GM19239 (cell line): ENCODE measurements at regions not wholly inside any gene's neighbourhood (a gene's known extent, or its start where the extent isn't known, plus 50 kb on each side); places are given as distances from the start of the nearest gene placed in this dataset.
A peak's percentile ranks its signal among the peaks of the same experiment; 100 is the strongest.

Experiments used
- DNase-seq: peaks from one replicate; pipeline ENCODE4 v3.0.0; 2011; ENCODE audit warnings: low spot score; ENCODE audit not compliant: insufficient read length
- FAIRE-seq: peaks from 2 replicates; lab custom pipeline; 2011; peaks lifted over from hg19 to GRCh38; lab: Jason Lieb, UNC

DNA sequence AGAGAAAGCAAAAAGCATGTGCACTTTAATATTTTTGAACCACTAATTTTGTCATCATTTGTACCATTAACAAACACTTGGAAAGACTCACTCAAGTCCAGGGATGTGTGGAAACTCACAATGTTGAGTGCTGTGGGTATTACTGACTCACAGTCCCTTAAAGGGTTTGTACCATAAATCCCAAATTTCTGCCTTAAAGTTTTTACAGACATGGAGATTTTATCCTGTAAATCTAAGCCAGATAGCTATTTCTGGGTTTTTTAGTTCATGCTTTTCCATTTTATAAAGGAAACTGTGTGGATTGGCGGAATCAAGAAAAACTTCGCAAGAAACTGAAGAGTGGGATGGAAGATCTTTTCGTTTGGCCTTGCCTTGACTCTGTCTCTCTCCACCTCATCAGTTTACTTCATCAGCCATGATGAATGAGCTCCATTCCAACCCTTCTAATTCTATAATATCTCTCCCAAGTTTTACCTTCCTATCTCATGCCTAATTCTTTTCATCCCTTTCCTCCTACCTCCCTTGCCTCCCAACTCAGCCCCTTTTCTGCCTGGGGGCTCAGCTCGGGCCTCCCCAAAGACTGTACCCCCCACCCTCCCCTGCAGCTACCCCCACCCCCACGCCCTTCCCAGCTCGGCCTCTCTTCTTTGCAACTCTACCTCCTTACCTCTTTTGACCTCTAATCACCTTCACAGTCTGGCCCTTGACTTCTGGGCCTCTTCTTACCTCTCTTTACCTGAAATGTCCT is 218.5 kb upstream of the MKLN1 start:
- no peak for FAIRE-seq
- no peak for DNase-seq

DNA sequence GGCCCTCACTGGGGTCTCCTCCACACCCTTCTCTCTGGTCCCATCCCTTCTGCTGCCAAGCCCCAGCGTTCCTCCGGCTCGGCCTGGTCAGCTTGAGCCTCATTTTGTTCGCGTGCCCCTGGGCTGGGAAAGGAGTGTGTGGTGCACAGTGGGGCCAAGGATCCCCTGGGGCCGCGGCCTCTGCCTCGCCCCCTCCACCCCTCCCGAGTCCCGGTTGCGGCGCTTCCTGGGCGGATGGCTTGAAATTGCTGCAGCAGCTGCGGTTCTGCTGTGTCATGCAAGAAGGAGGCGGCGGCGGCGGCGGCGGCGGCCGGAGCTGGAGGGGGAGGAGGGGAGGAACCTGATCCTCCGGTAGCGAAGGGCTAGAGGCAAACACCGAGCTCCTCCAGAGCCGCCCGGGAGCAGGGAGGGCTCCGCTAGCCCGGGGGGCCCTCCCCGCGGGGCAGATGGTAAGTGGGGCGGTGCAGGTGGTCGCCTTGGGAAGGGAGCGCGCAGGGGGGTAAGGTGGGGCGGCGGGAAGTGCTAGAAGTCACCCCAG is 217.8 kb upstream of the MKLN1 start:
- DNase-seq = peak; percentile 44
- peak; percentile 55 for FAIRE-seq

DNA sequence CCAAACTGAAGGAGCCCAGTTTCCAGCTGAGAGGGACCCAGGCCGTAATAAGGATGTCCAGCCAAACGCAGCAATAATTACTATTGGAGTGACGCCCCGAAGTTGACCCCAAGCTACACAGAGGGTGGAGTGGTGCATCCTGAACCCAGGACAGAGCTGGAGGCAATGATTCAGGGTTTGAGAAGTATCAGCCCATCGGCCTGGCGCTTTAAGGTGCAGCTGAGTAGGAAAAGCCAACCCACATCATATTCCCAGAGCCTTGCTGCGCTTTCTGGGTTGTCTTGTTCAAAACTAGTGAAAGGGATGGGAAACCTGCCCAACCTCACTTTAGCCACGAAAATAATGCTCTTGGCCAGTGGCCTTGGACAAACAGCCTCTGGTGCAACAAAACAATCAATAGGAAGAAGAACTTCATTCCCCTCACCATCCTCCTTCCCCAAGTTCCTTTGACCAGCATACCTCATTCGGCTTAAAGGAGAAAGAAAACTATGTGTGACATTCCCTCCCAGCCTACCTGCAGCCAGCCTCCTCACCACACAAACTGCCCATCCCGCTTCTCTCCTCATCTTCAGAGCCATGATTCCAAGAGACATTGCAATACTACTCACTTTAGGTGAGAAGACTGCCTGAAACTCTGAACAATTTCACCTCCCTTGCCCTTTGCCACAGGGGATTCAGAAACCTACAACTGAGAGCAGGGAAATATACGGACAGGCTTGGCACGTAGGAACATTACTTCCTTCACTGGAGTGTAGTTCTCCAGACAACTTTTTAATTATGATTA is 217.2 kb upstream of the MKLN1 start:
- no peak for DNase-seq
- FAIRE-seq = no peak

DNA sequence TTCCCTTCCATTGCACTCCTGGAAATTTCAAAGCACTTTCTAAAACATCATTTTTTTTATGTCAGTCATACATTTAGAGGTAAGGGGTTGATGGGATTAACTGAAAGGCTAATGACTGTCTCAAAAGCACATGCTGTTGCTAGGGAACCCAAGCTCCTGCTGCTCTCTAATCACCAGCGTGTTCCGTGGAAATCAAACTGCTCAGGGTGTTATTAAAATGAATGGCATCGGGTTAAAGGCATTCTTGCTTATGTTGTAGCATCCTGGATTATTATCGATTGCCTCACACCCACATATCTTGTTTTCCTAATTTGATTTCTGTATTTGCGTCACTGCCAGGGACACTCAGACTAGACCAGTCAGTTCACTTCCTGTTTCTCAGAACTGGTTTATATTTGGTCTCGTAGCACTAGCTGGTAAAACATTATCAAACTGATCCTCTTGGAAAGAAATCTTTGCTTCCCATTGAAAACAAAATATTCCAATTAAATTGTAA is 216.5 kb upstream of the MKLN1 start:
- no peak for DNase-seq
- FAIRE-seq = peak; percentile 84

DNA sequence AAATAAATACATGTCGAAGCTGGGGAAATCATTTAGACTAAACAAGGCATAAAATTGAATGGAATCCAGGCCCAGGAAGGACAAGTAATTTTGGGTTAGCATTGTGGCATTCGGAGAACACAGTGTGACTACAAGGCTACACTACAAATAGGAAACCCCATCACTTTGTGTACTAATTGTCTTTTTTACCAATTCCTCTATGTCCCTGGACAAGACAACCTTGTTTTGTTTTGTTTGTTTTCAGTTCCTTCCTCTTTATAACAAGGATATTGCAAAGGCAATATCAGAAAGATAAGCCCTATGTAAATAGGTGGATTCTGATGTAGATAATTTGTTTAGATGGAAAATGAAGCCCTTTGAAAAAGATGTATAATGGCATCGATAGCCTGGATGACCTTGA is 215.9 kb upstream of the MKLN1 start:
- DNase-seq (no peak), FAIRE-seq (no peak)

DNA sequence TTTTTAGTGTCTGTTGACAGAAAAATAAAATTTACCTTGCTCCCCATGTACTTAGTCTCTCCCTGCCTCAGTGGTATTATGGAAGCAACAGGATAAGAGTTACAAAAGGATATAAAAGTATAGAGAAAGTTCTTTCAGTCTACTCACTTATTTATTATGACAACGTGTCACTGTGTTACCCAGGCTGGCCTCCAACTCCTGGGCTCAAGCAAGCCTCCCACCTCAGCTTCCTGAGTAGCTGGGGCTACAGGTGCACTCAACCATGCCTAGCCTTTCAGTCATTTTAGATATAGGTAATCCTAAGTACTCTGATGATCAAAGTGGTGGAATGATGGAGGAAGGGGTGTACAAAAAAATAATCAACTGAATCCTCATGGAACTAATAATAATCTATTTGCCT is 215.2 kb upstream of the MKLN1 start:
- no peak for FAIRE-seq
- DNase-seq = no peak

DNA sequence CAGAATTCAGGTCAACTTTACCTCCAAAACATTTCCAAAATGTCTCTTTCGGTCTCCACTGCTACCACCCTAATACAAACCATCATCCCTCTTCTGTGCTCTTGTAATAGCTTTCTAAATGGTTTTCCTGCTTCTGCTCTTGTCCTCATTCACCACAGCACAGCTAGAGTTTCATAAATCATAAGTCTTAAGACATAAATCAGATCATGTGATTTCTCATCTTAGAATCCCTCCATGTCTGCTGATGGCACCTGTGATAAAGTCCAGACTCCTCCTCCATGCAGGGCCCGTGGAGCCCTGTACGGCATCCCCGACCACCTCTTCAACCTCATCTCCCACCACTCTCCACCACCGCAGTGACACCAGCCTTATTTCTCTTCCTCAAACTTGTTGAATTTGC is 212.3 kb upstream of the MKLN1 start:
- DNase-seq = no peak
- no peak for FAIRE-seq

DNA sequence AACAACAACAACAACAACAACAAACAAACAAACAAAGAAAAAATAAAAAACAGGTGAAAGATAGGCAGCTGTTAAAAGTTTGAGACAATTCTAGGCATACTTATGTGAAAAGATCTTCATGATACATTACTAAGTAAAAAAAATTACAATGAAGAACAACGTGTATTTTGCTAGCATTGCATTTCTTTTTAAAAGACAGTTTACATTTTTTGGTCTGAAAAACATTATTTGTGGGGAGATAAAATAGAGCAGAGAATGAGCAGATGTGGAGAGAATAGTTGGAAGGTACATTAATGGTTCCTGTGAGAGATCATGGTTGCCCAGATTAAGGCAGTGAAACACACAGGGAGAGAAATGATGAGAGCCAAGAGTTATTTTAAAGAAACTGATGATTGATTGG is 210.2 kb upstream of the MKLN1 start:
- DNase-seq (no peak), FAIRE-seq (no peak)

DNA sequence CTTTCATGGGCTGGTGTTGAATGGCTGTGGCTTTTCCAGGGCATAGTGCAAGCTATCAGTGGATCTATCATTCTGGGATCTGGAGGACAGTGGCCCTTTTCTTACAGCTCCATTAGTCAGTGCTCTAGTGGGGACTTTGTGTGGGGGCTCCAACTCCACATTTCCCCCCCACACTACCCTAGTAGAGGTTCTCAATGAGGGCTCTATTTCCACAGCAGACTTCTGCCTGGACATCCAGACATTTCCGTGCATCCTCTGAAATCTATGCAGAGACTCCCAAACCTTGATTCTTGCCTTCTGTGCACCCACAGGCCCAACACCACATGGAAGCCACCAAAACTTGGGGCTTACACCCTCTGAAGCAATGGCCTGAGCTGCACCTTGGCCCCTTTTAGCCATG is 208.3 kb upstream of the MKLN1 start:
- DNase-seq = no peak
- FAIRE-seq = no peak

DNA sequence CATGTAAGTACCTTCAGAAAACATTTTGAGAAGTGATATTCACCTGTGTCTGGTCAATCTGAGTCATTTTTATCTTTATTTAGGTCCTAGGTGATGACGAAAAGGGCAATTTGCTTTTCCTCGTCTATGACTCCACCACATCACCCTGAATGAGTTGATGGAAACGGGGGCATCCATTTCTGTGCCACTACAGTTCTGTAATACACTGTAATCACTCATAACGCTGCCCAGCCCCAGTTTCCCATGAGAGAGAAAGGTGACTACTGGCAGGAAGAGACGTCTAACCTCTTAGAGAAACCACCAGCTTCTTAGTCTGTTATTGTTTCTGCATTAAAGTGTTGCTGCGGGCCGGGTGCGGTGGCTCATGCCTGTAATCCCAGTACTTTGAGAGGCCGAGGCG is 205.3 kb upstream of the MKLN1 start:
- FAIRE-seq (no peak), DNase-seq (no peak)

DNA sequence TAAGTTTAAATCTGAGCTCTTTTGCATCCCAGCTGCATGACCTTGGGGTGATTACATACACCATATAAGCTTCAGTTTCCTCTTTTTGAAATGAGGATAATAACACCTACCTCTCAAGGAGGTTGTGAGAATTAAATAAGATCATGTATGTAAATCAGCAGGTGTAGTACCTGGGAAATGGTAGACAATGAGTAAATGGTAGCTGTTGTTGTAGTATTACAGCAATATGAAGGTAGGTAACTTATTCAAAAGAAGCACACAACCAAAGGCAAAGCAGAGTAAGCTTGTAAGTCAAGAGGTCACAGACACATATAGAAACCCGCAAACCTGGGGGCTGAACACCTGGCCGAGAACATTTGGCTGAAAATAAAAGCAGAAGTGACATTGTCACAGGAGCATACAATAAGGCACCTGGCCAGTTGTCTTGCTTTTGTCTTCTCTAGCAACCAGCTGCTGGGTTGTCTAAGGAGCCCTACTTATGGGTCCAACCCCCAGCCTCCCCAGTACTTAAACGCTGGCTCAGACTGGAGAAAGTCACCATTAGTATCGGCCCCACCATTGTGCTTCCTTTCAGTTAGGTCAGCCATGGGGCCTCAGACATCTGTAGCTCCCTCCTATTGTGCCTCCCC is 203.6 kb upstream of the MKLN1 start:
- DNase-seq (peak; percentile 62), FAIRE-seq (peak; percentile 98)

DNA sequence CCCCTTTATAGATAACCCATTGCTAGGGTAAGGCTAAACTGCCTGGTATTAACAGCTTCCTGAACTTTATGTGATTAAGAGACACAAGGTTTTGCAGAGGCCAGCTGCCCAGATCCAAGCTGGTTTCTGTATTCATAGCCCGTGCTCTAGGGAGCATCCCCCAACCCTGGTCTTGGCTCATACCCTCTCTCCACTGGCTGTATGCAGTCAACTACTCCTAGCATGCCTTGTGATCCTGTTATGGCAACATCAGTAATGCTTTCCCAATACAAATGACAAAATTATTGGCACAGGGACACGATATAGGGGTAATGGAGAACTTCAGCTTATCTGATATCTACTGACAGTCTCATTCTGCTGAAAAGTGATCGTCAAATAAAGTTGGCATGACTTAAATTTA is 202.8 kb upstream of the MKLN1 start:
- DNase-seq = no peak
- FAIRE-seq = no peak

DNA sequence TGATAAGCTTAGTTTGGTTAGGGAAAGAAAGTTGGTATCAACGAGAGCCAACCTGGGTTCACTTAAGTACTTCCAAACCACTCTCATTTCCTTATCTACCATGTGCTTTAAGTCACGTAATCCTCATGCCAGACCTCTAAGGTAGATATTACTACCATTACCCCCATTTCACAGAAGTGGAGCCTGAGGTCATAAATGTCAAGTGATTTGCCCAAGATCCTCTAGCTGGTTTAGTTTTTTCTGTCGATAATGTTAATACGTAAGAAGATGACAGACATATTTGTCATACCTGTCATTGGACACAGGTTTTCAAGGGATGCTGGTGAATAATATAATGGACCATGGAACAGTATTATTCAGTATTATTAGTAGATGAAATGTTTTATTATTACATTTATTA is 197.4 kb upstream of the MKLN1 start:
- FAIRE-seq (no peak), DNase-seq (no peak)

DNA sequence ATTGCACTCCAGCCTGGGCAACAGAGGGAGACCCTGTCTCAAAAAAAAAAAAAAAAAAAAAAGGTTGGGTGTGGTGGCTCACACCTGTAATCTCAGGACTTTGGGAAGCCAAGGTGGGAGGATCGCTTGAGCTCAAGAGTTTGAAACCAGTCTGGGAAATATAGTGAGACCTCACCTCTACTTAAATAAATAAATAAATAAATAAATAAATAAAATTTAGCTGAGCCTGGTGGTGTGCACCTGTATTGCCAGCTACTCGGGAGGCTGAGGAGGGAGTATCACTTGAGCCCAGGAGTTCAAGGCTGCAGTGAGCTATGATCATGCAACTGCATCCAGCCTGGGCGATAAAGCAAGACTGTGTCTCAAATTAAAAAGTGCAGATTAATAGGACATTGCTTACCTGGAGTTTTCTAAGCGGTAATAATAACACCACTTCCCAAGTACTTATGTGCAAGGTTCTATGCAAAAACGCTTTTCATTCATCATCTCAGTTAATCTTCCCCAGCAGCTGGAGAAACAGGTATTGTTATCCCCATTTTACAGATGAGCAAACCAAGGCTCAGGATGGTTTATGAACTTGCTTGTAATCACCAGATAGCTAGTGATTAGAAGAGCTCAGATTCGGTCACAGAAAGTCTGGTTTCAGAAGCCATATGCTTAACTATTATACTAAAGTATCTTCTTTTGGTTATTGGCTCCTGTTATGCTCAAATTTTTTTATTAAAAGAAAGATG is 196.5 kb upstream of the MKLN1 start:
- DNase-seq = no peak
- no peak for FAIRE-seq

DNA sequence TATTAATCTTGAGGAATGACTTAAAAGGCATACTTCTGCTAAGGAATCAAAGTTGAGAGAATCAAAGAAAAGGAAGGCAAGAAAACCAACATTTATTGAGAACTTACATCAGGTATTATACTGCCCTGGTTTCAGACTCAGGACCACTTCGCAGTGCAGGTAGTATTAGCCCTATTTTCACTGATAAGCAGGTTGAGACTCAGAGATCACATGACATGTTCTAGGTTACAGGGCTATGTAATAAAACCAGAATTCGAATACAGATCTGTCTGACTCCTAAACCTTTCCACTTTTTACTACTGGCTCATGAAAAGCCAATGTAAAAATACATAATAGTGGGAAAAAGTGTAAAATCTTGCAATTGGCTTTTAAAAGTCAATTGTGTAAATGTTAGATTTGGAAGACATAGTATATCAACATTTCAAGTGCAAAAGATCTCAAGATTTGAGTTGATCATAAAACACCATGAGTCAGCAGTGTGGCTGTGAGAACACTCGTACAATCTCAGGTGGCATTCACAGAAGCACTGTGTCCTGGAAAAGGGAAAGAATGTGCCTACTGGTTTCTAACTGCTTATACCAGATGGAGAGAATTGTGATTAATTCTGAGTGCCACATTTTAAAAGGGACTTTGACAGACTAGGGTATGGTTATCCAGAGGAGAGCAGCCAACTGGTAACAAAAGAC is 195.8 kb upstream of the MKLN1 start:
- no peak for DNase-seq

DNA sequence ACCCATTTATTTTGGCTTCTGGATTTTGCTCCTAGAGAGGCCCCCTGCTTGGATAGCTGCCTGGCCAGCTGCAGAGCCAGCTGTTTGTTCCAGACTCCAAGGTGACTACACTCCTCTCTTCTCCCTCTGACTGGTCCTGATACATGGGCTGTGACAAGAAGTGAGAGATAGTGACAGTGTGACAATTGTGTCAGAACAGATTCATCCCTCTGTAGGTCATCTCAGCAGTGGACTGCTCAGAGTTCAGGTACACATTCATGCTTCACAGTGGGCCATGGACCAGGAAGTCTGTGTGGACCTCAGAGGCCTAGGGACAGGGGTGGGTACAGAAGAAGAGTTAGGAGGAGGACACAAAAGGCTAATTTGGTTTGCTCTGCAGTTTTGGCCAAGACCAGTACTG is 188.2 kb upstream of the MKLN1 start:
- DNase-seq (no peak), FAIRE-seq (no peak)

More for the DNA sequence above, 195.8 kb upstream of the MKLN1 start:
- no peak for FAIRE-seq

DNA sequence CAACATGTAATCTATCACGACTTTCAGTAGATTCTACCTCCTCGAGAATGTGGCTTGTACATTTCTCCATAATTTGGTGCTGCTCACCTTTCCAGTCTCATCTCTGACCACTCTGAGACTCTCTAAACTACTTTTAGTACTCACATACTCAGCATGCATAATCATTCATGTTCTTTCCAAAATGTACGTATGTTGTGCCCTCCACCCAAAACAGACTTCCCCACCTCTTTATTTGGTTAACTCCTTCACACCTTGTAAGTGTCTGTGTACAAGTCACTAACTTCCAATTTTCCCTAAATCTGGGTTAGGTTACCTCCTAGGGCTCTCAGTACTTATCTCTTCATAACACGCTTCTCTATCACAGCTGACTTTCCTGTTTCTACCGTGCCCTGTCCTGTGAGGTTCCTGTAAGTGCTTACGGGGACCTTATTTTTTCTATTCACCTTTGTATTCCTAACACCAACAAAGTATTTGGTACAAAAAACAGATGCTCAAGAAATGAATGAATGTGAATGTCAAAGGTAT is 186.2 kb upstream of the MKLN1 start:
- DNase-seq (no peak), FAIRE-seq (no peak)

DNA sequence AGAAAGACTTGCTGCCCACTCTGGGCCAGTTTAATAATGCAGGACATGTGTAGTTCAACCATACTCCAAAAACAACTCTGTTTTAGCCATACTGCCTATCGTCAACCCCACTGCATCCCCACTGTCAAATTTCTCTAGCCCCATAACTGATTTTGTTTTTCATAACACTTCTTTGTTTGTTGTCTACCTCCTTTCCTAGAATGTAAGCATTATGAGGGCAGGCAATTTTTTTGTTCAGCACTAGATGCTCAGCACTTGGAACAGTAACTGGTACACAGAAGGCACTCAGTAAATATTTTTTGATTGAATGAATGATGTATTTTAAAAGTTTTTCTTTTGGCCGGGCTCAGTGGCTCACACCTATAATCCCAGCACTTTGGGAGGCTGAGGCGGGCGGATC is 183.8 kb upstream of the MKLN1 start:
- no peak for DNase-seq
- no peak for FAIRE-seq

DNA sequence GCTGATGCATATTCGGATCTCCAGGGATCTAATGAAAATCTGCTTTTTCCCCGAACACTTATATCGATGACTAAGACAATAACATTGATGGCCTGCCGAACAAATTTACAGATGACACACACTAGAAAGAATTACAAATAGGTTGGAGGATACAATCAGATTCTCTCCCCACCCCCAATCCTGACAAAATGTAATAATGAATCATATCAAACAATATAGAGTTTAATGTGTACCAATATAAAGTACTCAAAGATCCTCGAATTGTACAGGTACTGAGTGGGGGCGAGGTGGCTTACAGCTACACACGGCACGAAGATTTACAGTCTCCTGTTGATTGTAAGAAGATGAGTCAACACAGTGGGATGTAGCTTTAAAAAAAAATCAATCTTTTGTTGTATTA is 182.7 kb upstream of the MKLN1 start:
- no peak for DNase-seq
- no peak for FAIRE-seq
